ENCODE measurements at regions not wholly inside any gene's neighbourhood (a gene's known extent, or its start where the extent isn't known, plus 50 kb on each side); places are given as distances from the start of the nearest gene placed in this dataset.

GRCh38 chr1:4093856-4094565 lies 193.9 kb upstream of the C1orf174 start:
- TF ChIP-seq CTCF (IDR thresholded peaks at IDR 0.05) (no peak), POLR2A (IDR thresholded peaks at IDR 0.05) (no peak)

Measured in right lobe of liver (tissue), 4 donors.